NCI-H1436 (cell line): ENCODE measurements at regions not wholly inside any gene's neighbourhood (a gene's known extent, or its start where the extent isn't known, plus 50 kb on each side); places are given as distances from the start of the nearest gene placed in this dataset.

Experiments
- DNase-seq: peaks from one replicate; lab custom pipeline; 2025; lab: John Stamatoyannopoulos, UW

DNA sequence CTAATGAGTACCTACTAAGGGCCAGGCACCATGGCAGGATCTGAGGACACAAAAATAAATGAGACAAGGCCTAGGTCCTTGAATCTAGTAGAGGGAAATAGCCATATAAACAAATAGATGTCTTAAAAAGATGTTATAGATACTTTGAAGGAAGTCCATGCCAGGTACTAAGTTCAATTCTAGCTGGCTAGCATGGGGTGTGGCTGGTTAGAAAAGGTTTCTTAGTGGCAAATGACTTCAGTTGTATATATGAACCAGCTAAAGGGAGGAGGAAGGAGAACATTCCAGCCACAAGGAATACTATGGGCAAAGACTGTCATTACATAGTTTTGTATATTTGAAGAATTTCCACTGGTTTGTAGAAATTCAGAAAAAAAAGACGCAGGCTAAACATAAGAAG lies 133.6 kb upstream of the BMP4 start:
- no peak for DNase-seq

DNA sequence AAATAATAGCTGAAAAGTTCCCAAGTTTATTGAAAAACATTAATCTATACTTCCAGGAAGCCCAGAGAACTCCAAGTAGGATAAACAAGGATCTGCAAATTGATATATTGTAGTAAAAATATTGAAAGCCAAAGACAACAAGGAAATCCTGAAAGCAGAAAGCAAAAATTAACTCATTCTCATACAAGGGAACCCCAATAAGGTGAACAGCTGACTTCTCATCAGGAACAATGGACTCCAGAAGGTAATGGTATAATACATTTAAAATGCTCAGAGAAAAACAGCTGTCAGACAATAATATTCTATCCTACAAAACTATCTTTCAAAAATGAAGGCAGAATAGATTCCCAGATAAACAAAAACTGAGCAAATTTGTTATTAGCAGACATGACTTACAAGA lies 138.1 kb upstream of the BMP4 start:
- DNase-seq = no peak

DNA sequence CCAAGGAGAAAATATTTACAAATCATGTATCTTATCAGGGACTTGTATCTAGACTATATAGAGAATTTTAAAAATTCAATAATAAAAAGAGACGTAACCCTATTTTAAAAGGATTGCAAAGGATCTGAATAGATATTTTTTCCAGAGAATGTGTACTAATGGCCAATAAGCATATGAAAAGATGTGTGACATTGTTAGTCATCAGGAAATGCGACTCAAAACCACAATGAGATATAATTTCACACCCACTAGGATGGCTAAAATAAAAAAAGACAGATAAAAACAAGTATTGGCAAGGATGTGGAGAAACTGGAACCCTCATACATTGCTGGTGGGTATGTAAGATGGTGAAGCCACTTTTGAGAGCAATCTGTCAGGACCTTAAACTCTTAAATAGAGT lies 141.9 kb upstream of the BMP4 start:
- DNase-seq = no peak

DNA sequence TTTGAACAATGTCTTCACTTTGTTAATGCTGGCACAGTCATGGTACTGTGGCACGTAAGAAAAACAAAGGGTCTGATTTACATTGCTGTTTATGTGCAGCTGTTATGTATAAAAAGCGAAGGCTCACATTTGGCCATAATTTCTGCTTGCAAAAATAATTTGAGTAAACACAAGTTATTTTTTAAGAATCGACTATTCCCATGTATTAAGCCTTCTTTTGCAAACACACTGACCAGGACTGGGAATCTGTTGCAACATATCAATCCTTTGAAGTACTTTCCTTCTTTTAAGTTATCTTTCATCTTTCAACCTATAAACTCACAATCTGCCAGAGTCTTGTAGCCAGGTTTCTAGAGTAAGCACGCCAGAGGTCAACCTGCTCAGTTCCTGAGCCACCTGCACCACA lies 145.4 kb upstream of the BMP4 start:
- DNase-seq = no peak

DNA sequence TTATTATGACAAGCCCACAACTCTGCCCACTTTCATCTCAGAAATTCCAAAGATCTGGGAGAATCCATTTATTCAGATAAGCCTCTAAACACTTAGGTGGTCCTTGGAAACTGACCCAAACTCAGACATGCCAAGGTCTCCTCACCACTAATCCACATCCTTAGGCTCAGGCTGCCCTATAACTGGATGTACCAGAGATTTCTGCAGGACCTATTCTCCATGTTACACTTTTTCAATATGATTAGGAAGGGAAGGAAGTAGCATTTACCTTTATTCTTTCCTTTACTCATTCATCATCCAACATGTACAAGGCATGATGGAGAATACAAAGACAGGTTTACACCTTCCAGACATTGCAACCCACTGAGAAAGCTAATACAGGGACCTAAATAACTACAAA lies 145.9 kb upstream of the BMP4 start:
- DNase-seq = no peak

DNA sequence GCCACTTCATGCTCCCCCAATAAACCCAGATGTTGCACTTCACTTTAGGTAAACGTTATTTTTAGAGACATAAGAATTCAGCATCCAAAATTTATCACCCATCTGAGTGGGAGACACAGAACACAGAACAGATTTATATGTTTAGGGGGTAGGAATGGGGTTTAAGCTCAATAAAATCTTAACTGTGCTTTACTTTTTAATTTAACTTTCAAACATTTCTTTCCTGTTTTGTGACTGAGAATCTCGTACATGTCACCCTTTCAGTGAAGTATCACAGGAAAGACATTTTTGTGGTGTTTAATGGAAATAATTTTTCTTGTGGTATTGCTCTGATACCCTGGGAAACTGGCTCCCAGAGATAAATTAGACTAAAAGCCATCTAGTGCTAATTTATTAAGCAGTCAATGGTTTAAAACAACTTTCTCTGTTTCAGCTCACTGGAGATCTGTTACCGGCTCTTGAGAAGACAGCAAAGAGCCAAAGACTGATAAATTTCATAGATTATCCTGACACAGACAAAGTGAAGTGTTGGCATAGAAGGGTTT lies 148.0 kb upstream of the BMP4 start:
- DNase-seq = no peak

DNA sequence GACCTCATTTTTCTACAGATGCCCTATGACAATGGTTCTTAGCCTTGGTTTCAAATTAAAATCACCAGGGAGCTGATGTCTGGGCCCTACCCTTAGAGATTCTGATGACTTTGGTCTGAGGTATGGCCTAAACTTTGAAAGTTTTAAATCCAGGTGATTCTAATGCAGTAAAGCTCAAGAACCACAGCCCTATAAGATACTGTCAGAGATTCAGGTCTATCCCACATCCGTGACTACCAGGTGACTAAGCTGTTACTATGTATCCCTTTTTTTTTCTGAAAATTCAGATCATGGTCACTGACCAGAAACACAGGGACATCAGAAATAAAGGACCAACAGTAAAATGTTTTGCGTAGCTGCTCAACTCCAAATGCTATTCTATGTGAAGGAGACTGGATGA lies 148.8 kb upstream of the BMP4 start:
- DNase-seq = no peak

DNA sequence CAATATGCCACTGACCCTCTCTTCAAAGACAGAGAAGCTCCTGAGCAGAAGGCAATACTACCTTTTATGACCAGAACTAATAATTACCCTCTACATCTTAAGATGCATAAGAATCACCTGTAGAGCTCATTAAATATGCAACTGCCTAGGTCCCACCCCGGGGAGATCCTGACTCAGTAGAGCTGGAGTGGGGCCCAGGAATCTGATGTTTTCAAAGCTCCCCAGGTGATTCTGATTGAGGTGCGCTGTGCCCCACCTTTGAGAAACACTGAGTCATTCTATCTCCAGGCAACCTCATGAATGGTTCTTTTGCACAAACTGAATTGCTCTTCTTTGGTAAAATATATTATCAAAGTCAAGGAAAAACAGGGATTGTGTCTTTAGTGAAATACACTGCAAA lies 149.3 kb upstream of the BMP4 start:
- DNase-seq = no peak

DNA sequence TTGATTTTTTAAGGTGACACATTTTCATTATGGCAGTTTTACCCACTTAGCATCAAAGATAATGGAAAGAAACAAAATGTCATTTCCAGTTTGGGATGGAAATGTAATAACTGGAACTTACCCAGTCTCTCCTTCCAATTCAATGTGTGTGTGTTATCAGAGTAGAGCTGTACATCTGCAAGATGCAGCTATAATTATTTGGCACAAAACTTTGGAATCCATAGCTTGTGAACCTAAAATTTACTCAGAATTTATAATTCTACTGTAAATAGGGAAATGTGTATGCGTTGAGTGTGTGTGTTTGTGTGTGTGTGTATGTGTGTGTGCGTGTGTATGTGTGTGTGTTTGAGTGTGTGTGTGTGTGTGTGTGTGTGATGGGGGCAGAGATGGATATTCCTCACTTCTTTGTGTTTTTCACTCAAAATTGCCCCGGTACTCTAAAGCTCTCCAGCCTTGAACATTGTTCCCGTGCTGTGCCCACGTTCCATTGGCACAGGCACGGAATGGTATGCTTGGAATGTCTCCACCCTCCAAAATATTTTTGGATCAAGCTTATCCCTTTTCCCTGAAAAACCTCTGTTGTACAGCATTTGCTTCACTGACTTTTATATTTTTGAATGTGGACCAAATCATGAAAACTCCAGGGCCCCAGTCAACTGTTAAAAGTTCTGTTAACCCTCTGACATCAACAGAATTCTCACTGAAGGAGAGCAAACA lies 150.2 kb upstream of the BMP4 start:
- DNase-seq = no peak

DNA sequence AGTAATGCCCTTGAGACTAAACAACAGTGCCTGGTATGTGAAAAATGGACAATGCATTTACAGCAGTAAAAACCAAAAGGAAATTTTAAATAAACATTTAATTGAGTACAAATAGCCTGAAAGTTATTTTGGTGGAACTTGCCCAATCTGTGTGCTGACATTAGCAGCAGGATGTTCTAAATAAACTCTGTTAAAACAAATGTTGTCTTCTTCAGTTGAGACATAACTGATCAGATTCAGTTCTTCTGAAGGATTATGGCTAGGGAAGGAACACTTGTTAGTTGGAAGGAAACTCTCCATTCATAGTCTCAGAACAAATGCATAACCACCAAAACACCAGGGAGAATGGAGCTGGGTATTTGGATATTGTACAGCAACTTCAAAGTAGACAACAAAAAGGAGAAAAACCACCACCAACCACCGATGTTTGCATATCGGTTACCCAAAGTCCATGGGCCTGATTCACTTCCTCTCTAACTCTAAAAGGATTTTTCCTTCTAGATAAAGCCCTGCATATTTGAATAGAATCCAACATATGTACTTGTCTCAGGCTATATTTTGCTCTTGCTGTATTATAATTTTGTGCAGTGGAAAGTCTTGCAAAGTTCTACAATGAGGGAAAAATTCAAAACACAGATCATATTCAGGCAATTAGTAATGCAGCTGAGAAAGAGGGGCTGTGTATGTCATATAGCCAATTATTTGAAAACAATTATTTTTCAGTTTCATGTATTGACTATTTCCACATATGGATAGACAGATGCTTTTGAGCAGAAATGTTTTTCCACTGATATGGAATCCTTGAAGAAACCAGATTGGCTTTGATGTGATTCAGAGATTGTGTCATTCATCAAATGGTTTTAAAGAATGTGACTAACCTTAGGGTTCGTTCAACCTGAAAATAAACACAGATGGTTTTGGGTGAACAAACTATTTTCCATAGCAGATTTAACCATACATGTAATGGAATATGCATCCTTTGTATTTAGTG lies 152.2 kb upstream of the BMP4 start:
- no peak for DNase-seq

DNA sequence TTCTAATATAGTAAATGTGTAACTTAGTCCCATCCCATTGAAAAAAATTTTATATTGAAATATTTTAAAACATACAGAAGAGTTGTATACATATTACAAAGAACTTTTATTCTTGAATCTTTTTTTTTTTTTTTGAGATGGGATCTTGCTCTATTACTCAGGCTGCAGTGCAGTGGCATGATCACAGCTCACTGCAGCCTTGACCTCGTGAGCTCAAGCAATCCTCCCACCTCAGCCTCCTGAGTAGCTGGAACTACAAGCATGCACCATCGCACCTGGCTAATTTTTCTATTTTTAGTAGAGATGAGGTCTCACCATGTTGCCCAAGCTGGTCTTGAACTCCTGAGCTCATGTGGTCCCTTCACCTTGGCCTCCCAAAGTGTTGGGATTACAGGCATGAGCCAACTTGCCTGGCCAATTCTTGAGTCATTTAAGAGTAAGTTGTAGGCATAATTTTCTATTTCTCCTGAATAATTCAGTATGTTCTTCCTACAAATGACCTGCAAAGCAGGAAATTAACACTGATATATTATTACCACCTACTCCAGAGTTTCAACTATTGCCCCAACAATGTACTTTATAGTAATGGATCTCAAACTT lies 153.0 kb upstream of the BMP4 start:
- DNase-seq = no peak

DNA sequence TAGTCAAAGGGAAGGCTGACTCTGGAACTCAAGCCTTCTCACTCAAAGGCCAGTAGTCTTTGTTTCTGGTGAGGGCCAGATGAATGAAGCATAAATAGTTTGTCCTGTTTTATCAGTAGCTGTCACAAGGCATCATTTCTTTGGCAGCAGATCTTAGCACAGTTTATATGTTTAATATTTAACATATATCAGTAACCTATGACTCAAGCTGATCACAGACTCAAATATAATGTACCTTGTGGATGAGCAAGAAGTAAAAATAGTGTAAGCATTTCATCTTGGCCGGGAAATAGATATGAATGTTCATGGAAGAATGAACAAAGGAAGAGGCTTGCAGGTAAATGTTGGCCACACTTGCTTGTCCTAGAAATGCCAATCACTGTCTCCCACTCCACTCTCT lies 158.3 kb upstream of the BMP4 start:
- no peak for DNase-seq

DNA sequence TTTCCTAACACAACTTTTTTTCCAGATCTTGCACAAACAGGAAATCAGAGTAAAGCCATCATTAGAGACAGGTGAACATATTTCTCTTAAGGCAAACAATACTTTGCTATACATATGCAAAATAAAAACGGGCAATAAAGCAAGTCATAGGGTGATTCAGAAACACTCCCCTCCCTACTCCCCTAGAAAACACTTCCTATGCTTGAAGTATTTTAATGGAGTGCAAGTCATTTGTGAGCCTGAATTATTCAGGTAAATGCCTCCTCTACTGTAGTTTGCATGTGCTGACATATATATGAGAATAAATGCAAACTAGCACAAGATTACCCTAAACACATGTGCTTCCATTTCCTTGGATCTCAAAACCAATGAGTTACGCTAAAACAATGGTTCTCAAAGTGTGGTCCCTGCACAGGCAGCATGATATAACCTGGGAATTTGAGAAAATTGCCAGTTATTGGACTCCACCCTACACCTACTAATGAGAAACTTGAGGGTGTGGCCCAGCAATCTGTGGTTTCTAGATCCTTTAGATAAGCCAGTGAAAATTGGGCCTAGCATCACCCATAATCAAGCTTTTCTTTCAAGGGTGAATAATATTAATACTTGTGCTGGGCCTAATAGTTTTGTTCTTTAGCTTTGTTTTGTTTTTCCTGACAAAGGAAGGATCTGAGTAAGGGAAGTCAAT lies 159.7 kb upstream of the BMP4 start:
- no peak for DNase-seq

DNA sequence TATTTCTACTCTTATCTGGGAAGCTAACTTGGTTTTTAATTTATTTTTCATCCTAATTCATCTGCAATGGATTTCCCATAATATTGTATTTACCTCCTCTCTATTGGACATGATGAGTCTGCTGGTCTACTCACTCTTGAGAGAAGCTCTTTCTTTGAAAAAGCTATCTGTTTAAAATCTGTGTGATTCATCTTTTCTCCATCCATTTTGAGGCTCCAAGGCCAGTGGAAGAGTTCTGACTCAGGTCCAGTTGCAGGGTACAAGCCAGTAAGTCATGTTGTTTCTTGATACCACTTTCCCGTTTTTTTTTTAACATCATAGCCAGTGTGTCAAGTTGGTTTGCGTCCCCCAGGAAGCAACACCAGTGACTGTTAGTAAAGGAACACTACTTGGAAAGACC lies 160.3 kb upstream of the BMP4 start:
- no peak for DNase-seq

DNA sequence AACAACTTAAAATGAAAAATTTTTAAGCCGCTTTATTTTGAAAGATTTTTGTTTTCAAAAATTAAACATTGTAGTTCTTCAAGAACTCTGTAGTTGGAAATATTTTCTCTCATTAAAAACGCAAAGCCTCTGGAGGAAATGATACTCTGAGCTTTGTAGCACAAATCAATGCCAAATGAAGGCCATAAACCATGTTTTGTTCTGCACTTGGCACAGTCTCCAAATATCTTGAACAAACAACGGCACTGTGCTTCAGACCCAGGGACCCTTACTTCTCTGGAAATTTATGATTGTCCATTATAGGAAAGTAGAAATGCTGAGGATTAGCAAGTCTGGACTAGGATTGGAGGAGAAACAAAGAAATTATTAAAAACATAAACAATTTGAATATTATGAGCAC lies 160.8 kb upstream of the BMP4 start:
- no peak for DNase-seq

DNA sequence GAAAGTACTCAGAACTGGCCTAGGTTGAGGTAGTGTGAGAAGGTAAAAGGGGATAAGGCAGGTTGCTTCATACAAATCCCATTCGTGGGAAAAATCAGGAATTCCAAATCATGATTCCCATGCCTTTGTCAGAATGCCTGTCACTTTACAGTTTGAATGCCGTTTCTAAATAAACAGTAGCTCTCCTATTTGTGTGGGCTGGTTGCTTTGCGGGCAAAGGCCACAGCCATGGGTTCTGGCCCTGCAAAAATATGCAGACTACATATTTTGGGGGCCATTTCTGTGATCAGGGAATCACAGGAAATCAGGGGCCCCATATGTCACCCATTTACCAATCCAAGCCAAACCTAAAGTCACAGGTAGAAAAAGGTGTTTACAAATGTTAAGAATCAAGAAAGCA lies 161.3 kb upstream of the BMP4 start:
- no peak for DNase-seq

DNA sequence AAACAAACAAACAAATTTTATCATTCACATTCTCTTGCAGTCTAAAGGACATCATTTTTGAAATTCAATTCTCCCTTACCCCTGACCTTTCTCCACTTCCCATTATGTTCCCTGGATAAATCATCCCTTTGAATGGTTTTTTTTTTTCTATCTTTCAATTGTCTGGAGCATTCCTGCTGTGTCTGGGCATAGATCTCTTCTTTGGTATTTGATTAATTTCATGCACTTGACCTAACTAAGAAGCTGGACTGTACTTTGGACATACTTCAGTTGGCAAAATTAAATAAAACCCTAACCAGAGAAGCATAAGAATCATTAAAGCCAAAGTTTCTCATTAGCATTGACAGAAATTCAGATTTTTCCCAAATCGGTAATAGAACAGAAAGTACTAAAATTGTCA lies 163.6 kb upstream of the BMP4 start:
- DNase-seq = no peak

DNA sequence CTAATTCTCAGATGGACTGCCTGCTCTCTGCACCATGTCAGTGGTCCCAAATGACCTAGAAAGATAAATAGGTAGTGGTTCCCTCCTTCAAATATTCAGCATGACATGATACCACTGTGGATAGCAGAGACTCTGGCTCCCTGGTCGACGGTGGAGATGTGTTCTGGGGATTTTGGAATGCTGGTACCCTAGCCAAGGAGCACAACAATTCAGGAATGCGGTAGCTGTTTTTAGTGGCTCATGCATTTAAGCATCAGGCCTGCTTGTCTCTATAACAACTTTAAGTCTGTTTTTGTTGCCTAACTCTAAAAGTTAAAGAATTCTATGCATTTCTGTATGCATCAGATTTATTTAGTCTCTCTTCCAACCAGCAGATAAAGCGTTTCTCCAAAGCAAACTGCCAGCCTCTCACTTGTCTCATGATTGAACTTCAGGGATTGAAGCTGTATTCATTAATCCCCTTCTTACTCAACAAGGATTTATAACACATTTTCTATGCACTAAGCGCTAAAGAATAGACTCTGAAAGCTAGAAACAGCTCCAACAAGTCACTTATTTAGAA lies 164.9 kb upstream of the BMP4 start:
- DNase-seq = no peak

DNA sequence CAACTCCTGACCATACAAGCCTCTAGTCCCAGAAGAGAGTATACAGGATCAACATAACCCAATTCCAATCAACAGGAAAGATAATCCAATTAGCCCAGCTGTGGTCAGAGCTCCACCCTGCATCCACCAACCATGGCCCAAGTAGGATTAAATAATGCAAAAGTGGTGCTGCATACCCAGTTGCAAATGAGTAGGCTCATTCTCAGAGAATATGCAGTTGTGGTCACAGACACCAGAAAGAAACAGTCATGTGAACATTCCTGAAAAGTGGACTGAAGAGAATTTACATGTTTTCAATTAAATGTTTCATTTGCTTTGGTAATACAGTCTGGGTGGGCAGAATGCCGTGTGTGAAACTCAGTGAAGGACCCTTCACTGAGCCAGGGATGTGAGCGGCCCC lies 167.2 kb upstream of the BMP4 start:
- DNase-seq = no peak

DNA sequence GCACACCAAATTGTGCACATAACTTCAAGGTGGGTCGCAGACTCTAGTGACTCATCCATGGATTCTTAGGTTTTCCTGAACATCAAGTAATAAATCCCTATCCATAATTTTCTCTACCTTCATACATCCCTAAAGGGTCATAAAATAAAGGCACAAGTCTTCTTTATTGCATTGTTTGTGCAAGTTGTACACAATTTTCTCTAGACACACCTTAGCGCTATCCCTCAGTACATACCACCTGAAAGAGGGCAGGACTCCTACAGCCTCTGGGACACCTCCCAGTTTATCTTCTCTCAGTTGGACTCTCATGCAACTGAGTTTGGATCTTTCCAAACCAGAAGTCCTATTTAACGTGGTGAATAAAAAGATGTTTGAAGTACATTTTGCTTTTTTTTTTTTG lies 168.5 kb upstream of the BMP4 start:
- DNase-seq = no peak

DNA sequence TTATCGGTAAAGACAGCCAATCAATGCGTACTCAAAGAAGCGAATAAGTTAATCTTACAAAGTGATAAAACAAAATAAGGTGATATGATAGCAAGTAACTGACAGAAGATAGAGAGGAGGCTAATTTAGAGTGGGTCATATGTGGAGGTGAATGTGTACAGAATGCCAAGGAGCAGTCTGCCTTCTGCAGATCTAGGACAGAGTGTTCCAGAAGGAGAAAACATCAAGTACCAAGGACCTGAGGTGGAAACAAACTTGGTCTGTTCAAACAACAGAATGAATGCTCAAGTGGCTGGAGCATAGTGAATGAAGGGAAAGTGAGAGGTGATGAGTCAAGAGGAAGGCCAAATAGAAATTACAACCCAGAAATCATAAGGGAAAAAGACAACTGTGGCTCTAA lies 170.3 kb upstream of the BMP4 start:
- no peak for DNase-seq

DNA sequence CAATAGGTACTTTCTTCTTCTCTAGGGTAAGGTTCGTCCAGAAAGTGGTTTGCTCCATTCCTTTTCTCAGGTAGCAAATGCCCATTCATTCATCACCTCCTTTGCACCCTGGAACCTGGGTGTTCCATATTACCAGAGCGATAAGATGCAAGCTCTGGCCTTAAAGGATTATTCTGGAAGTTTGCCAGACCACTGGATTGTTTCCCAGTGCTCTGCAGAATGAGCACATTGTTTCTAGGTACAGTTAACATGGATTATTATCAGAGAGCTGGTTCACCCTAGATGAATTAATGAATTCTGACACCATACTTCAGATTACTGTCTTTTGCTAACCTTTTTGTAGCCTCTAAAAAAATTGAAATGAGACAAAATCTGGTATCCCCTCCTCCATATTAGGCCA lies 170.9 kb upstream of the BMP4 start:
- DNase-seq = no peak
